NCI-H446 (cell line): ENCODE measurements at regions not wholly inside any gene's neighbourhood (a gene's known extent, or its start where the extent isn't known, plus 50 kb on each side); places are given as distances from the start of the nearest gene placed in this dataset.

ENCODE experiments used
- DNase-seq, 2 experiments: peaks; one replicate each; lab custom pipeline; 2025; lab: John Stamatoyannopoulos, UW

GRCh38 chr2:217162533-217162932 is 302.7 kb upstream of the TNP1 start:
- no peak for DNase-seq

- DNase-seq = no peak
Measured at GRCh38 chr2:217160978-217161973, 301.4 kb upstream of the TNP1 start.

GRCh38 chr2:217160103-217160743 is 300.4 kb upstream of the TNP1 start:
- DNase-seq = no peak

GRCh38 chr2:217158928-217159327 is 299.1 kb upstream of the TNP1 start:
- no peak for DNase-seq

GRCh38 chr2:217157581-217157980 is 297.7 kb upstream of the TNP1 start:
- DNase-seq = no peak

GRCh38 chr2:217156801-217157200 is 296.9 kb upstream of the TNP1 start:
- DNase-seq = no peak

- DNase-seq = no peak
Measured at GRCh38 chr2:217154923-217155322, 295.1 kb upstream of the TNP1 start.

GRCh38 chr2:217153510-217153909 is 293.6 kb upstream of the TNP1 start:
- DNase-seq = no peak

GRCh38 chr2:217152831-217153230 is 293.0 kb upstream of the TNP1 start:
- DNase-seq = no peak

GRCh38 chr2:217151509-217152206 is 291.8 kb upstream of the TNP1 start:
- DNase-seq = no peak

GRCh38 chr2:217150236-217150635 is 290.4 kb upstream of the TNP1 start:
- no peak for DNase-seq

GRCh38 chr2:217149087-217149660 is 289.3 kb upstream of the TNP1 start:
- no peak for DNase-seq

GRCh38 chr2:217147818-217148217 is 288.0 kb upstream of the TNP1 start:
- no peak for DNase-seq

GRCh38 chr2:217146956-217147355 is 287.1 kb upstream of the TNP1 start:
- DNase-seq = no peak

- peak in 1 of 2 experiments; percentile 35 for DNase-seq
Measured at GRCh38 chr2:217142649-217143266, 282.9 kb upstream of the TNP1 start.

- DNase-seq = no peak
Measured at GRCh38 chr2:217138284-217138683, 278.4 kb upstream of the TNP1 start.

- DNase-seq = no peak
Measured at GRCh38 chr2:217127744-217128143, 267.9 kb upstream of the TNP1 start.

- no peak for DNase-seq
Measured at GRCh38 chr2:217125014-217125413, 265.1 kb upstream of the TNP1 start.

GRCh38 chr2:217124050-217124449 is 264.2 kb upstream of the TNP1 start:
- no peak for DNase-seq

- no peak for DNase-seq
Measured at GRCh38 chr2:217121565-217121964, 261.7 kb upstream of the TNP1 start.

GRCh38 chr2:217120429-217120828 is 260.6 kb upstream of the TNP1 start:
- DNase-seq = no peak
